Loucy (cell line): ENCODE measurements at regions not wholly inside any gene's neighbourhood (a gene's known extent, or its start where the extent isn't known, plus 50 kb on each side); places are given as distances from the start of the nearest gene placed in this dataset.

Experiments
- H2AFZ ChIP-seq: fragments of 200-600 bp; sonication (generic); 2 replicates; pipeline ENCODE4 v1.6.0; 2016; ENCODE audit warnings: antibody characterized with exemption, mild to moderate bottlenecking, low read length, moderate library complexity
- H3F3A ChIP-seq: fragments of 200-600 bp; 2 replicates; pipeline ENCODE4 v1.6.0; 2016; ENCODE audit warnings: antibody characterized with exemption, low read depth, mild to moderate bottlenecking
- H3K27me3 ChIP-seq: fragments of 200-600 bp; sonication (generic); 2 replicates; pipeline ENCODE4 v1.6.1; 2014; ENCODE audit warnings: low read length, mild to moderate bottlenecking; ENCODE audit not compliant: insufficient read depth, poor library complexity, severe bottlenecking
- H3K36me3 ChIP-seq: fragments of 200-600 bp; sonication (generic); 2 replicates; pipeline ENCODE4 v1.6.1; 2016; ENCODE audit warnings: low read length; ENCODE audit not compliant: insufficient read depth
- H3K4me1 ChIP-seq: fragments of 200-600 bp; sonication (generic); 2 replicates; pipeline ENCODE4 v1.5.1; 2014; ENCODE audit warnings: low read length, mild to moderate bottlenecking; ENCODE audit not compliant: insufficient read depth, poor library complexity, severe bottlenecking
- H3K4me2 ChIP-seq: fragments of 200-600 bp; sonication (generic); 2 replicates; pipeline ENCODE4 v1.6.0; 2014; ENCODE audit warnings: antibody characterized with exemption, low read length, low read depth, mild to moderate bottlenecking; ENCODE audit not compliant: poor library complexity, severe bottlenecking
- H3K4me3 ChIP-seq: fragments of 200-600 bp; sonication (generic); 2 replicates; pipeline ENCODE4 v1.5.1; 2014; ENCODE audit warnings: low read length, mild to moderate bottlenecking, mixed read lengths; ENCODE audit not compliant: poor library complexity, severe bottlenecking
- H3K79me2 ChIP-seq: fragments of 200-600 bp; sonication (generic); 2 replicates; pipeline ENCODE4 v1.6.1; 2014; ENCODE audit warnings: low read length; ENCODE audit not compliant: insufficient read depth
- H3K9ac ChIP-seq: fragments of 200-600 bp; sonication (generic); 2 replicates; pipeline ENCODE4 v1.6.0; 2014; ENCODE audit warnings: mild to moderate bottlenecking, low read depth, low read length, moderate library complexity; ENCODE audit not compliant: poor library complexity, severe bottlenecking
- H3K9me2 ChIP-seq: fragments of 200-600 bp; sonication (generic); replicated peaks from 2 replicates; pipeline ENCODE4 v1.6.1; 2016; ENCODE audit warnings: low read depth, low read length, mixed read lengths
- H3K9me3 ChIP-seq: fragments of 200-600 bp; sonication (generic); 2 replicates; pipeline ENCODE4 v1.6.1; 2014; ENCODE audit warnings: mild to moderate bottlenecking, antibody characterized with exemption, low read length, low read depth; ENCODE audit not compliant: insufficient read depth
- H4K20me1 ChIP-seq: fragments of 200-600 bp; sonication (generic); 2 replicates; pipeline ENCODE4 v1.6.0; 2014; ENCODE audit warnings: antibody characterized with exemption, low read length, mild to moderate bottlenecking; ENCODE audit not compliant: insufficient read depth, poor library complexity, severe bottlenecking
- EZH2phosphoT487 ChIP-seq: fragments of 200-600 bp; IDR thresholded peaks from 2 replicates; pipeline ENCODE4 v1.6.1; 2018; ENCODE audit warnings: antibody characterized with exemption, mild to moderate bottlenecking, moderate library complexity, borderline replicate concordance
- TF ChIP-seq, protein P1 (sequence below): fragments of 200-600 bp; sonication (generic); conservative IDR thresholded peaks from 2 replicates; pipeline ENCODE4 v1.5.1; 2014; ENCODE audit warnings: mild to moderate bottlenecking, antibody characterized with exemption, low read length

DNA sequence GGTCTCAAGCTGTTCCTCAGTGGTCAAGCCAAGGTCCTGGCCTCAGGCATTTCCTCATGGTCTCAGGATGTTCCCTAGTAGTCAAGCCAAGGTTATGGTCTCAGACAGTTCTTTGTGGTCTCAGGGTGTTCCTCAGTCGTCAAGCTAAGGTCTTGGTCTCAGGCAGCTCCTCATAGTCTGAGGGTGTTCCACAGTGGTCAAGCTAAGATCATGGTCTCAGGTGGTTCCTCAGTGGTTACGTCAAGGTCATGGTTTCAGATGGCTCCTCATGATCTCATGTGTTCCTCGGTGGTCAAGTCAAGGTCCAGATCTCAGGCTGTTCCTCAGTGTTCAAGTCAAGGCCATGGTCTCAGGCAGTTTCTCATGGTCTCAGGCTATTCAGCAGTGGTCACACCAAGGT, 540.1 kb downstream of the VRK1 start:
- H3K9me3 ChIP-seq = peaks cover 4% of the 10 kb centered on the region; the same call in 1 of the 2 replicates
- H3K36me3 ChIP-seq = no peaks in the 10 kb centered on the region
- no peaks in the 10 kb centered on the region for H3K27me3 ChIP-seq
- no peaks in the 10 kb centered on the region for H4K20me1 ChIP-seq
- H3K4me3 ChIP-seq = no peak overlapping the region
- TF ChIP-seq, protein P1, sequence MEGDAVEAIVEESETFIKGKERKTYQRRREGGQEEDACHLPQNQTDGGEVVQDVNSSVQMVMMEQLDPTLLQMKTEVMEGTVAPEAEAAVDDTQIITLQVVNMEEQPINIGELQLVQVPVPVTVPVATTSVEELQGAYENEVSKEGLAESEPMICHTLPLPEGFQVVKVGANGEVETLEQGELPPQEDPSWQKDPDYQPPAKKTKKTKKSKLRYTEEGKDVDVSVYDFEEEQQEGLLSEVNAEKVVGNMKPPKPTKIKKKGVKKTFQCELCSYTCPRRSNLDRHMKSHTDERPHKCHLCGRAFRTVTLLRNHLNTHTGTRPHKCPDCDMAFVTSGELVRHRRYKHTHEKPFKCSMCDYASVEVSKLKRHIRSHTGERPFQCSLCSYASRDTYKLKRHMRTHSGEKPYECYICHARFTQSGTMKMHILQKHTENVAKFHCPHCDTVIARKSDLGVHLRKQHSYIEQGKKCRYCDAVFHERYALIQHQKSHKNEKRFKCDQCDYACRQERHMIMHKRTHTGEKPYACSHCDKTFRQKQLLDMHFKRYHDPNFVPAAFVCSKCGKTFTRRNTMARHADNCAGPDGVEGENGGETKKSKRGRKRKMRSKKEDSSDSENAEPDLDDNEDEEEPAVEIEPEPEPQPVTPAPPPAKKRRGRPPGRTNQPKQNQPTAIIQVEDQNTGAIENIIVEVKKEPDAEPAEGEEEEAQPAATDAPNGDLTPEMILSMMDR = no peak
- no peak for TF ChIP-seq EZH2phosphoT487
- H3K79me2 ChIP-seq = no peaks in the 10 kb centered on the region
- peaks cover 5% of the 10 kb centered on the region for H3K4me1 ChIP-seq
- no peaks in the 10 kb centered on the region for H3K9me2 ChIP-seq
- H2AFZ ChIP-seq = no peak overlapping the region
- no peak overlapping the region for H3K4me2 ChIP-seq
- no peaks in the 10 kb centered on the region for H3F3A ChIP-seq
- H3K9ac ChIP-seq = no peak overlapping the region

- no peaks in the 10 kb centered on the region for H3K36me3 ChIP-seq
- H3F3A ChIP-seq = no peaks in the 10 kb centered on the region
- H3K4me2 ChIP-seq = no peak overlapping the region
- no peaks in the 10 kb centered on the region for H3K79me2 ChIP-seq
- TF ChIP-seq EZH2phosphoT487 = no peak
- H2AFZ ChIP-seq = no peak overlapping the region
- no peaks in the 10 kb centered on the region for H3K27me3 ChIP-seq
- H3K9me2 ChIP-seq = no peaks in the 10 kb centered on the region
- H3K4me3 ChIP-seq = no peak overlapping the region
- peaks cover 1% of the 10 kb centered on the region for H3K4me1 ChIP-seq
- H3K9ac ChIP-seq = no peak overlapping the region
- peaks cover 4% of the 10 kb centered on the region; the same call in 1 of the 2 replicates for H3K9me3 ChIP-seq
- no peaks in the 10 kb centered on the region for H4K20me1 ChIP-seq
Observed at GRCh38 chr14:97337670-97338069, 540.5 kb downstream of the VRK1 start.

DNA sequence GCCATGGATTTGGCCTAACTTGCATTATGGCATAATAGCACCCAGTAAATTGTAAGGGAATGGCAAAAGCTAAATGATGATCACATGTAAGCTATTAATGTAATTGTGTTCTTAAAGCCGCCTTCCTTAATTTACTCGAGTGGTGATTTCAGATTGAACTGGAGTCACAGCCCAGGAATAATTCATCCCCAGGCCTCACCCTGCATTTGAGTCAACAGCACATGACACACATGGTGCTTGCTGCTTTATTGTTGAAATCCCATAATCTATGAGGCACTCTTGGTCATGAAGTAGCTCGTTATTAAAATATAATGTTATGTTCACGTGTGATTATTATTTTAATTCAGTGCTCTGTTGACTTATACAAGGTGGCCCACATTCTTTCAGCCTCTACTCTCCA, 547.5 kb downstream of the VRK1 start:
- H3K79me2 ChIP-seq = no peaks in the 10 kb centered on the region
- no peak for TF ChIP-seq EZH2phosphoT487
- TF ChIP-seq, protein P1 = no peak
- H3K9ac ChIP-seq = no peak overlapping the region
- H3K4me3 ChIP-seq = no peak overlapping the region
- no peaks in the 10 kb centered on the region for H3K36me3 ChIP-seq
- H3K9me2 ChIP-seq = no peaks in the 10 kb centered on the region
- H3K4me1 ChIP-seq = no peaks in the 10 kb centered on the region
- H4K20me1 ChIP-seq = no peaks in the 10 kb centered on the region
- H3F3A ChIP-seq = no peaks in the 10 kb centered on the region
- peaks cover 2% of the 10 kb centered on the region; the same call in 1 of the 2 replicates for H3K9me3 ChIP-seq
- no peaks in the 10 kb centered on the region for H3K27me3 ChIP-seq
- H3K4me2 ChIP-seq = no peak overlapping the region
- no peak overlapping the region for H2AFZ ChIP-seq

GRCh38 chr14:97346675-97347074, 549.5 kb downstream of the VRK1 start:
- Histone ChIP-seq H4K20me1 (no peaks in the 10 kb centered on the region), H3K9ac (no peak overlapping the region), H2AFZ (no peak overlapping the region), H3K4me3 (no peak overlapping the region), H3K9me3 (no peaks in the 10 kb centered on the region), H3K4me1 (no peaks in the 10 kb centered on the region), H3K27me3 (no peaks in the 10 kb centered on the region), H3K79me2 (no peaks in the 10 kb centered on the region), H3F3A (no peaks in the 10 kb centered on the region), H3K4me2 (no peak overlapping the region), H3K9me2 (no peaks in the 10 kb centered on the region), H3K36me3 (no peaks in the 10 kb centered on the region)
- TF ChIP-seq EZH2phosphoT487 = no peak
